ENCODE measurements at regions not wholly inside any gene's neighbourhood (a gene's known extent, or its start where the extent isn't known, plus 50 kb on each side); places are given as distances from the start of the nearest gene placed in this dataset.

DNA sequence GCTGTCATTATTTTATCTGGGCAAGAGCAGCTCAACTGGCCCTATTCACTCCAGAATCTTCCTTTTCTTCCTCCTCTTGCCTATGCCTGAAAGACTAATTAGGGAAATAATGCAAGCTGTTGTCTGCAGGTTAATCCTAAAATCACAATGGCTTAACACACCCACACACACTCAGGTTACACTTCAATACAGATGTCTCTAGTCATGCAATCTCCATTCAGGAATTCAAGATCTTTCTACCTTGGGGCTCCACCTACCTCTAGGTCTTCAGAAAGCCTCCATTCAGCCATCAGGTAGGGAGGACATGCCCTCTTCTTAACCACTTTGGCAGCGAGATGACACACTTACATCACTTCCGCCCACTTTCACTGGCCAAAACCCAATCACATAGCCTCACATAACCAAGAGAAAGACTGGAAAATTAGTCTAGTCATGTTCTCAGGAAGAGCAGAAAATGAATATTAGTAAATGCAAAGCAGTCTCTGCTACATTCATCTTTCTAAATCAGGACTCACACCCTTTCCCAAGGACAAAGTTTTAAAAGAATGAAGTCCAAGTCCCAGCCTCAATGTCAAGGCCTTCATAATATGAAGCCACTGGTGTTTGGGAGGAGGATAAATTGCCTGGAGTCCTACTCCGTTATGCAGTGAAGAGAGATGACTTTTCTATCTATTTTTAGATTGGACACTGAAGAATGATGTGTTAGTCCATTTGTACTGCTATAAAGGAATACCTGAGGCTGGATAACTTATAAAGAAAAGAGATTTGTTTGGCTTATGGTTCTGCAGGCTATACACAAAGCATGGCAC is 428.1 kb downstream of the EFNA5 start:
- no peaks in the 10 kb centered on the region for H4K20me1 ChIP-seq (ENCODE audit: insufficient read depth, low read length)
- no peak overlapping the region for H2AFZ ChIP-seq (ENCODE audit: low read length)
- H3K4me2 ChIP-seq (ENCODE audit: low read length): no peak overlapping the region
- H3K79me2 ChIP-seq (ENCODE audit: insufficient read depth, low read length): no peaks in the 10 kb centered on the region
- H3K4me3 ChIP-seq (ENCODE audit: low read depth, low read length, poor library complexity, severe bottlenecking): no peak overlapping the region
- H3K9me3 ChIP-seq (ENCODE audit: low read length): no peaks in the 10 kb centered on the region
- no peaks in the 10 kb centered on the region for H3F3A ChIP-seq (ENCODE audit: insufficient read depth, low read length)
- H3K27me3 ChIP-seq (ENCODE audit: insufficient read depth, low read length): no peaks in the 10 kb centered on the region
- no peaks in the 10 kb centered on the region for H3K36me3 ChIP-seq (ENCODE audit: insufficient read depth, low read length)
- H3K27ac ChIP-seq (ENCODE audit: low read depth, low read length, poor library complexity, severe bottlenecking): no peak overlapping the region
- TF ChIP-seq, protein P1, sequence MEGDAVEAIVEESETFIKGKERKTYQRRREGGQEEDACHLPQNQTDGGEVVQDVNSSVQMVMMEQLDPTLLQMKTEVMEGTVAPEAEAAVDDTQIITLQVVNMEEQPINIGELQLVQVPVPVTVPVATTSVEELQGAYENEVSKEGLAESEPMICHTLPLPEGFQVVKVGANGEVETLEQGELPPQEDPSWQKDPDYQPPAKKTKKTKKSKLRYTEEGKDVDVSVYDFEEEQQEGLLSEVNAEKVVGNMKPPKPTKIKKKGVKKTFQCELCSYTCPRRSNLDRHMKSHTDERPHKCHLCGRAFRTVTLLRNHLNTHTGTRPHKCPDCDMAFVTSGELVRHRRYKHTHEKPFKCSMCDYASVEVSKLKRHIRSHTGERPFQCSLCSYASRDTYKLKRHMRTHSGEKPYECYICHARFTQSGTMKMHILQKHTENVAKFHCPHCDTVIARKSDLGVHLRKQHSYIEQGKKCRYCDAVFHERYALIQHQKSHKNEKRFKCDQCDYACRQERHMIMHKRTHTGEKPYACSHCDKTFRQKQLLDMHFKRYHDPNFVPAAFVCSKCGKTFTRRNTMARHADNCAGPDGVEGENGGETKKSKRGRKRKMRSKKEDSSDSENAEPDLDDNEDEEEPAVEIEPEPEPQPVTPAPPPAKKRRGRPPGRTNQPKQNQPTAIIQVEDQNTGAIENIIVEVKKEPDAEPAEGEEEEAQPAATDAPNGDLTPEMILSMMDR (IDR thresholded peaks at IDR 0.05; ENCODE audit: low read length): no peak
- TF ChIP-seq EZH2 (IDR thresholded peaks at IDR 0.05; ENCODE audit: borderline replicate concordance, low read length): no peak
- no peaks in the 10 kb centered on the region for H3K9me2 ChIP-seq (ENCODE audit: low read depth, low read length)
- H3K4me1 ChIP-seq (ENCODE audit: insufficient read depth, low read length, severe bottlenecking): no peaks in the 10 kb centered on the region
- H3K9ac ChIP-seq (ENCODE audit: low read length): no peak overlapping the region

DNA sequence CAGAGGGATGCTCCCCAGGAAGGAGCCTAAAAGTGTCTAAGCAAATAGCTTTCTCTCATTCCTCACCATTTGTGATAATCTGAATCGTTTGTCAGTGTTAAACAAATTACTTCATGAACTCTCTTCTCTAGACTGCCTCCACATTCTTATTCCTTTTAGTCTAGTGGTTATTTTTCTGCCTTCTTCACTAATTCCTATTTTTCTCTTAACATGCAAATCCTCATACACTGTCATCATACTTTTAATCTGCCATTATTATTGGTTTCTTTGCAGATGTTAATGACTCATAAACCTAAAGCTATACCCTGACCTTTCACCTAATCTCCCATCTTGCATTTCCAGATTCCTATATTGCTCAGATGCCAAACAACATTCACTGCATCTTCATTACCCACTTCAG is 428.9 kb downstream of the EFNA5 start:
- Histone ChIP-seq H3K4me1 (ENCODE audit: insufficient read depth, low read length, severe bottlenecking) (no peaks in the 10 kb centered on the region), H3K4me3 (ENCODE audit: low read depth, low read length, poor library complexity, severe bottlenecking) (no peak overlapping the region), H3K9me2 (ENCODE audit: low read depth, low read length) (no peaks in the 10 kb centered on the region), H2AFZ (ENCODE audit: low read length) (no peak overlapping the region), H4K20me1 (ENCODE audit: insufficient read depth, low read length) (no peaks in the 10 kb centered on the region), H3K36me3 (ENCODE audit: insufficient read depth, low read length) (no peaks in the 10 kb centered on the region), H3K79me2 (ENCODE audit: insufficient read depth, low read length) (no peaks in the 10 kb centered on the region), H3K9ac (ENCODE audit: low read length) (no peak overlapping the region), H3K27me3 (ENCODE audit: insufficient read depth, low read length) (no peaks in the 10 kb centered on the region), H3K4me2 (ENCODE audit: low read length) (no peak overlapping the region), H3F3A (ENCODE audit: insufficient read depth, low read length) (no peaks in the 10 kb centered on the region), H3K27ac (ENCODE audit: low read depth, low read length, poor library complexity, severe bottlenecking) (no peak overlapping the region), H3K9me3 (ENCODE audit: low read length) (no peaks in the 10 kb centered on the region)
- TF ChIP-seq, protein P1 (IDR thresholded peaks at IDR 0.05; ENCODE audit: low read length): no peak
- TF ChIP-seq EZH2 (IDR thresholded peaks at IDR 0.05; ENCODE audit: borderline replicate concordance, low read length): no peak

DNA sequence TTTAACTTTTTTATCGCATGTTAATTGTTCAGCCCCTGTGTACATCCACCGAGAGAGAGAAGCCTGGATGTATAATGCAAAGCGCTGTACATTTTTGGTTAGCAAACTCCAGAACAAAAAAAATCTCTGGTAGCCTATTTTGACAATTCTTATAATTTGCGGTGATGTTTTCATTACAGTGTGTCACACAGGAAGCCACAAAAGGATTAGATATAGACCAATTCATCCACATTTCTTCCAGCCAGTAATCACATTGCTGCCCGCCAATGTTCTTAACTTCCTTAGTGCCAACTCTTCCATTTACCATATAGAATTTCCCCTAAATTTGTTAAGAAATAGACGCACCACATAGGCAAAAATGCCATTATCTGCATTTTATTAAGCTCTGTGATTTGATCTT is 435.6 kb downstream of the EFNA5 start:
- Histone ChIP-seq H3K4me3 (ENCODE audit: low read depth, low read length, poor library complexity, severe bottlenecking) (no peak overlapping the region), H3K4me2 (ENCODE audit: low read length) (no peak overlapping the region), H3K9me2 (ENCODE audit: low read depth, low read length) (no peaks in the 10 kb centered on the region), H3K27ac (ENCODE audit: low read depth, low read length, poor library complexity, severe bottlenecking) (no peak overlapping the region), H3K9ac (ENCODE audit: low read length) (no peak overlapping the region), H3K9me3 (ENCODE audit: low read length) (no peaks in the 10 kb centered on the region), H3F3A (ENCODE audit: insufficient read depth, low read length) (no peaks in the 10 kb centered on the region), H3K79me2 (ENCODE audit: insufficient read depth, low read length) (no peaks in the 10 kb centered on the region), H3K27me3 (ENCODE audit: insufficient read depth, low read length) (no peaks in the 10 kb centered on the region), H3K36me3 (ENCODE audit: insufficient read depth, low read length) (no peaks in the 10 kb centered on the region), H4K20me1 (ENCODE audit: insufficient read depth, low read length) (no peaks in the 10 kb centered on the region), H3K4me1 (ENCODE audit: insufficient read depth, low read length, severe bottlenecking) (peaks cover 6% of the 10 kb centered on the region), H2AFZ (ENCODE audit: low read length) (no peak overlapping the region)
- TF ChIP-seq, protein P1 (IDR thresholded peaks at IDR 0.05; ENCODE audit: low read length): no peak
- no peak for TF ChIP-seq EZH2 (IDR thresholded peaks at IDR 0.05; ENCODE audit: borderline replicate concordance, low read length)
